Activated CD8-positive, alpha-beta memory T cell treated with anti-CD3 and anti-CD28 coated beads for 48 hours (primary cell): ENCODE measurements at regions not wholly inside any gene's neighbourhood (a gene's known extent, or its start where the extent isn't known, plus 50 kb on each side); places are given as distances from the start of the nearest gene placed in this dataset.

Experiments used
- DNase-seq, 3 experiments: peaks; one replicate each; pipeline ENCODE4 v3.0.0-alpha.2; 2020; ENCODE audit warnings: low read depth in 2 of 3, low spot score in 2 of 3

- no peak for DNase-seq
These were observed 171.5 kb upstream of the B3GAT1 start for GRCh38 chr11:134583397-134583990.

GRCh38 chr11:134582770-134583095, 170.7 kb upstream of the B3GAT1 start:
- DNase-seq = no peak

- no peak for DNase-seq
These were observed 170.1 kb upstream of the B3GAT1 start for GRCh38 chr11:134581966-134582769.

- DNase-seq = no peak
These were observed 169.1 kb upstream of the B3GAT1 start for GRCh38 chr11:134581121-134581626.

GRCh38 chr11:134580610-134580975, 168.6 kb upstream of the B3GAT1 start:
- DNase-seq = no peak

GRCh38 chr11:134579724-134580609, 167.9 kb upstream of the B3GAT1 start:
- DNase-seq = no peak

- DNase-seq = no peak
These were observed 167.0 kb upstream of the B3GAT1 start for GRCh38 chr11:134578807-134579723.

GRCh38 chr11:134577751-134578395, 165.8 kb upstream of the B3GAT1 start:
- no peak for DNase-seq

- DNase-seq = no peak
These were observed 164.7 kb upstream of the B3GAT1 start for GRCh38 chr11:134576721-134577171.

- DNase-seq = no peak
These were observed 164.2 kb upstream of the B3GAT1 start for GRCh38 chr11:134576286-134576685.

- no peak for DNase-seq
These were observed 163.6 kb upstream of the B3GAT1 start for GRCh38 chr11:134575504-134576230.

GRCh38 chr11:134574947-134575346, 162.9 kb upstream of the B3GAT1 start:
- no peak for DNase-seq

- no peak for DNase-seq
These were observed 162.4 kb upstream of the B3GAT1 start for GRCh38 chr11:134574425-134574824.

- DNase-seq = no peak
These were observed 161.8 kb upstream of the B3GAT1 start for GRCh38 chr11:134573857-134574256.

GRCh38 chr11:134572741-134573675, 161.0 kb upstream of the B3GAT1 start:
- DNase-seq = no peak

GRCh38 chr11:134571301-134571700, 159.3 kb upstream of the B3GAT1 start:
- DNase-seq = no peak

- DNase-seq = no peak
These were observed 157.2 kb upstream of the B3GAT1 start for GRCh38 chr11:134569195-134569594.

- DNase-seq = no peak
These were observed 154.3 kb upstream of the B3GAT1 start for GRCh38 chr11:134566311-134566710.
